H7 (cell line): ENCODE measurements at regions not wholly inside any gene's neighbourhood (a gene's known extent, or its start where the extent isn't known, plus 50 kb on each side); places are given as distances from the start of the nearest gene placed in this dataset.
"Not testable (repeated sequence)": the region's sequence is repeated elsewhere in the genome, so short reads cannot be mapped to it uniquely, and the experiment has no call there.

Experiments used
- DNase-seq: peaks from one replicate; pipeline ENCODE4 v3.0.0; 2012
- H3K27me3 ChIP-seq: 2 replicates; pipeline ENCODE4 v1.6.0; 2011; ENCODE audit warnings: mild to moderate bottlenecking, low read length; ENCODE audit not compliant: control insufficient read depth, insufficient read depth
- H3K36me3 ChIP-seq: replicated peaks from 2 replicates; pipeline ENCODE4 v1.5.1; 2011; ENCODE audit warnings: low read length; ENCODE audit not compliant: control insufficient read depth, insufficient read depth
- H3K4me3 ChIP-seq: 2 replicates; pipeline ENCODE4 v1.5.1; 2011; ENCODE audit warnings: low read depth, mild to moderate bottlenecking, control low read depth, low read length, moderate library complexity; ENCODE audit not compliant: insufficient read depth

DNA sequence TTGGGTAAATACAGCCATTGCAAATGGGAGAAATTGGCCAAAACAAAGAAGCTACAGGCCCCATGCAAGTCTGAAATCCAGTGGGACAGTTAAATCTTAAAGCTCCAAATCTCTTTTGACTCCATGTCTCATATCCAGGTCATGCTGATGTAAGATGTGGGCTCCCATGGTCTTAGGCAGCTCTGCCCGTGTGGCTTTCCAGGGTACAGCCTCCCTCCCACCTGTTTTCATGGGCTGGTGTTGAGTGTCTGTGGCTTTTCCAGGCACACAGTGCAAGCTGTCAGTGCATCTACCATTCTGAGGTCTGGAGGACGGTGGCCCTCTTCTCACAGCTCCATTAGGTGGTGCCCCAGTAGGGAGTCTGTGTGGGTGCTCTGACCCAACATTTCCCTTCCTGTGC lies 53.4 kb upstream of the FIBIN start:
- not testable (repeated sequence) for H3K36me3 ChIP-seq

DNA sequence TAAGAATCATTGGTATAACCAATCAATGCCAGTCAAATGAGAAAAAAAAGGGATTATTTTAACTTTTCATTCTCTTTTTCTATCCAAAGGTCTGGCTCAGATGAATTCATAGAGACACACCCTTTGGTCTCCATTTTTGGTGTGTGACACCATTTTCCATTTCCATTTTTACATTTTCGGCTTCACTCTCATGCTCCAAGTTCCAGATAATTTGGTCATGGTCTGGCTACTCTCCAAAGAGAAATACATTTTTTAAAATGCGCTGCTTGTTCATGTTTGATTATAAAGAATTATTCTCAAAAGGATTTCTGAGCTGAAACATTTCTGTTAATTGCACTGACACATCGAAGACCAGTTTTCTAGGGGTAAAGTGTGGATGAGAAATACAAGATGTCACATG lies 51.6 kb upstream of the FIBIN start:
- Histone ChIP-seq H3K4me3 (no peak overlapping the region), H3K36me3 (no peaks in the 10 kb centered on the region), H3K27me3 (no peaks in the 10 kb centered on the region)
- DNase-seq = no peak

More for the DNA sequence above, 53.4 kb upstream of the FIBIN start:
- DNase-seq, H3K4me3 ChIP-seq, H3K27me3 ChIP-seq: not testable (repeated sequence)

- DNase-seq = no peak
- no peaks in the 10 kb centered on the region for H3K36me3 ChIP-seq
- no peak overlapping the region for H3K4me3 ChIP-seq
- no peaks in the 10 kb centered on the region for H3K27me3 ChIP-seq
Measured at GRCh38 chr11:26943636-26944035, 50.3 kb upstream of the FIBIN start.
